GM18498 (cell line): ENCODE measurements at regions not wholly inside any gene's neighbourhood (a gene's known extent, or its start where the extent isn't known, plus 50 kb on each side); places are given as distances from the start of the nearest gene placed in this dataset.
"Not testable (repeated sequence)": the region's sequence is repeated elsewhere in the genome, so short reads cannot be mapped to it uniquely, and the experiment has no call there.

Experiments used
- ATAC-seq: cut with Tn5 transposase; IDR thresholded peaks from one replicate; pipeline ENCODE4 v1.9.1; 2021; ENCODE audit warnings: mild to moderate bottlenecking, moderate library complexity; ENCODE audit not compliant: unreplicated experiment

- ATAC-seq: no peak
Observed at GRCh38 chr3:35194666-35195065, 444.7 kb upstream of the ARPP21 start.

DNA sequence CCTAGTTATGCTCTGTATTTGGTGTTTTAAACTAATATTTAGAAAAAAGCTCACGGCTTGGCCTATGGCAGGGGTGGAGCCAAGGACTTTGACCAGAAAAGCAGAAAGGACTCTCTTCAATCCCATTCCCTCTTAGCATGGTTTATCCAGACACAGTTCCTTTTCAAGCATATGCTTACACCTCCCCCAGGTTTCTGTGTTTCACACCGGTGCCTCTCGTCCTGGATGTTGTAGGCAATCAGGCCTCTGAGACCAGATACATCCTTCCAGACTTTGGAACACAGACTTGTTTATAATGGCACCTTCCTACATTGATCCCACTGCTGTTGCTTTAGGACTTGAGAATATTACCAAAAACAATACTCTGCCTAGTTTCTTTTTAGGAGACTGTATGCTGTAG is 440.5 kb upstream of the ARPP21 start:
- no peak for ATAC-seq

DNA sequence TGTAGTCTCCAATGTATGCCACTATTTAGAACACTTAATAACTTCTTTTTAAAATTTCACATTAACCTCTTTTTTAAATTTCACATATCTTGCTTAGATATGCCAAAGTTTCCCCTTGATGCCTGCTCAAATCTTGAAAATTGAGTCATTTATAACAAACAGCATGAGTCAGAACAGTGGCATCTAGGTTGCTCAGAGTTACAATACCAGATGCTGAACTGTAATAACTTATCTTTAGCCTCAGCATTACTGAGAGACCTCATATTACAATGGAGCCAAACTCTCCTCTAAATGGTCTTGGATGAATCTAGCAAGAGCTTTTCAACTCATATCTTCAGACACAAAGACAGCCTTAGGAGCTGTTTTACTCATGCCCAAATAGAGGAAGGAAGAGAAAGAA is 439.3 kb upstream of the ARPP21 start:
- ATAC-seq: no peak

- no peak for ATAC-seq
Observed at GRCh38 chr3:35201211-35201610, 438.1 kb upstream of the ARPP21 start.

DNA sequence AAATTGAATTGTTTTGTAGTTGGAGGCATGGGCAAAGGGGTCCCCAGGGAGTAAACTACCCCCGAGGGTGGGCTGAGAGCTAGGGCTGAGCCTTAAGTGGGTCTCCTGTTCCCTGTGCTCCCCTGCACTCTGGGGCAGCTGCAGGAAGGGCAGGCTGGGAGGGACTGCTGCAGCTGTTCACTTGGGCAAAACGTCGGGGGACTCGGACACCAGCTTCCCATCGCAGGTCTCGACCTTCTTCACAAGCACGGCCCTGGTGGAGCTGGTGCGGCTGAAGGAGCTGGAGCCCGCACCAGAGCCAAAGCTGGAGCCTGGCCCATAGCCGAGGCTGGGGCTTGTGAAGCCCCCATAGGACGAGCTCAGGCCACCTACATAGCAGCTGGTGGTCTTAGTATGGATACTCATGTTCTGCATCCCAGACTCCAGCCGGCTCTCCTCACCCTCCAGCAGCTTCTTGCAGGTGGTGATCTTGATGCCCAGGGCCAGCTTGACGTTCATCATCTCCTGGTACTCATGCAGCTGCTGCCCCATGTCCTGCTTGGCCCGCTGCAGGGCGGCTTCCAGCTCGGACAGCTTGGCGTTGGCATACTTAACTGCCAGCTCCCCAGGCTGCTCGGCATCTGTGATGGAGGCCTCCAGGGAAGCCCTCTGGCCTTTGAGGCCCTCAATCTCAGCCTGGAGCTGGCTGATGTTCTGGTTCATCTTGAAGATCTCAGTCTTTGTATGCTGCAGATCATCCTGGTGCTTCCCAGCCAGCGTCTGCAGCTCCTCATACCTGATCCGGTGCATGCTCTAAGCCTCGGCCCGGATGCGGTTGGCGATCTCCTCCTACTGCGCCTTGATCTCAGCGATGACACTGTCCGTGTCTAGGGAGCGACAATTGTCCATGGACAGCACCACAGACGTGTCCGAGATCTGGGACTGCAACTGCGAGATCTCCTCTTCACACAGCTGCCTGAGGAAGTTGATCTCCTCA is 423.5 kb upstream of the ARPP21 start:
- no peak for ATAC-seq

- ATAC-seq: no peak
Observed at GRCh38 chr3:35216501-35217266, 422.6 kb upstream of the ARPP21 start.

GRCh38 chr3:35223632-35224394 is 415.5 kb upstream of the ARPP21 start:
- no peak for ATAC-seq

GRCh38 chr3:35224565-35225295 is 414.6 kb upstream of the ARPP21 start:
- no peak for ATAC-seq

GRCh38 chr3:35241236-35241635 is 398.1 kb upstream of the ARPP21 start:
- ATAC-seq: no peak

- ATAC-seq: no peak
Observed at GRCh38 chr3:35254917-35255316, 384.4 kb upstream of the ARPP21 start.

DNA sequence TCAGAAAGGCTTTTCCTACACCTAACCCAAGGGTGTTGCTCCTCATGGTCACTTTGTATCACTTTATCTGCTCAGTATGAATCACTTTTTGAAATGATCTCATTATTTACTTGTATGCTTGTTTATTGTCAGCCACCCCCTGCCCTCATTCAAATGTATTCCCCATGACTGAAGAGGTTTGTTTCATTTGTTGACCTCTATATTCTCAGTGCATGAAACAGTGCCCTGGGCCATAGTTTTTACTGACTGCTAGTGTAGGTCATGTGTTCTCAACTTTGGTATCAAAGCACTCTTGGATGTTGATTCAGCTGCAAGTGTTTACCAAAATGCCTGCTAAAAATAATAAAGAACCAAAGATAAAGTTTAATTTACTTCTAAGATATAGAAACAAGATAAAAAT is 381.7 kb upstream of the ARPP21 start:
- ATAC-seq: no peak

DNA sequence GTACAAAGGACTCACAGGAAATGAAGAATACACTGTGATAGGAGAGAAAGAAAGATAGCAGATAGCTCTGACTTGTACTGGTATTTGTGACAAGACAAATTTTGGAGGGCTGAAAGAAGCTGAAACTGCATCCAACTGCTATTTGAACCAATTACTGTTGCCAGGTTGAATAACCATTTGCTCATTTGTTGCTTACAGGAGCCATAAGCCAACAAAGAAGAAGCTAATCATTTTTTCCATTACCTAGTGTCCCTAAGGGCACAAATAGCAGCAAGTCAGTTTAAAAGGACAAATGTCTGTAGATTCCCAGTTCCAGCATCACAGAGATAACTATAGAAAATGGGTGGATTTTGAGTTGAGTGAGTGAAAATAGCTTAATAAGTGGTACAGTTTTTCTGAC is 376.9 kb upstream of the ARPP21 start:
- no peak for ATAC-seq

DNA sequence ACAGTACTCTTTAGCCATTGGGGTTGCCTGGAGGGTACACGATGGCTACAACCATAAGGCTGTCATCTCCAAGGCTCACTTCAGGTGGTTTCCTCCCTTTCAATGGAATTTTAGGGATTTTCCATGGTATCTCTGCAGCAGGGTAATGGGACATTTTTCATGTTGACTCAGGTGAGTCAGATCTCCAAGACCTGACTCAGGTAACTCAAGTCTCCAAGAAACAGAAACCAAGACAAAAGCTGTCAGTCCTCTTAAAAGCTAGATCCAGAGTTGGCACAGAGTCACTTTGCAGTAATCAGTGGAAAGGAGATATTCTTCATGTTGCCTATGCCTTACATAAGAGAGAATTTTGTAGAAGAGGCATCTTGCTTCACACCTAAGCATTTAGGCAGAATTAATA is 375.8 kb upstream of the ARPP21 start:
- ATAC-seq: no peak

DNA sequence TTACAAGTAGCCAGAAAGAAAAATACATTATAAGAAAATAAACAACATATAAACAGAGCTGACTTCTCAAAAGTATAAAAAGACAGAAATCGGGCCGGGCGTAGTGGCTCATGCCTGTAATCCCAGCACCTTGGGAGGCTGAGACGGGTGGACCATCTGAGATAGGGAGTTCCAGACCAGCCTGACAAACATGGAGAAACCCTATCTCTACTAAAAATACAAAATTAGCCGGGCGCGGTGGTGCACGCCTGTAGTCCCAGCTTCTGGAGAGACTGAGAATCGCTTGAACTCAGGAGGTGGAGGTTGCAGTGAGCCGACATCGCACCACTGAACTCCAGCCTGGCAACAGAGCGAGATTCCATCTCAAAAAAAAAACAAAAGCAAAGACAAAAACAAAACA is 373.3 kb upstream of the ARPP21 start:
- ATAC-seq: not testable (repeated sequence)

DNA sequence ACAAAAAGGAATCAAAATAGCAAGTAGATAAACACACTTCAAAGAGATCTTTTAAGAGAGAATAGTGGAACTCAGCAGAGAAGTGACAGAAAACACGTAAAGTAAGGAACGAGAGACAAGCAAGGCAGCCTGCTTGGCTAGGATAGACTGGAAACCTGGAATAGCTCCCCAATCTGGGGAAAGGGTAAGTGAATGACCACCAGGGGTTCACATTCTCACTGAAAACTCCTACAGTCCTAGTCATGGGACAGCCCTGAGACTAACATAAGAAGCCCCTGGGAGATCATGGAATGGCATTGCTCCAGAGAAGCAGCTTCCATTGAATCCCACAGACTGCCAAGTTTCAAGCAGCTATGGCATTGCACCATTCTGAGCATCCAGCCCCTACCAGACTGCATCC is 363.6 kb upstream of the ARPP21 start:
- ATAC-seq: no peak

GRCh38 chr3:35276568-35276967 is 362.8 kb upstream of the ARPP21 start:
- ATAC-seq: no peak

DNA sequence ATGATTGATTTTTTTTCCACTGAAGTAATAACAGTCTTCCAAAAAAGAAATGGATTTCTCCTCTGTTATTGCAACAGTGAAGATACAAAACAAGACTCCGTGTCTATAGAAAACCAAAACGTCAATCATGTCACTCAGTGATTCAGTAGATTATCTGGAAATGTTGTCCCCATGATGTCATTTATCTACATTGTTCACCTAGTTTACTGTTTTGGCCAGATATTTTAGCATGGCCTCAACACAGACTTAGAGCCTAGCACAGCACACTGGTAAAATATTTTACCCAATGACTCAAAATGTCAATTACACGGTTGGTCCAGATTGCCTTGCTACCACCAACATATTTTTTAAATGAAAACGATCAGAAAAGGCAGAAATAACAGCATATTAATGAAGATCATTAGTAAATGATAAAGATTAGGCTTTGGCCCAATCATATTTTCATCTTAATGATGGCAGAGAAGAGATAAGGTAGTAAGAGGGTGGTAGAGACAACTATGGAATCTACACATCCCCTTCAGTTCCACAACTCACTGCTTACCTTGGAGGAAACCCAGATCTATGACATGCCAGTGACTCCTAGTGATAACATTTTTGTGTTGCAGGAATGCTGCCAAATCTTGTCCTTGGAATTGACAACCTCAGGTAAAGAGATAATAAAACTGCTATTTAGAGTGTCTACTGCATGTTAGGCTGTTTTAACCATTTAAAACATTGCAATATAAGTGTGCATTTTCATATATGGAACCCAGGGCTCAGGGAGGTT is 347.7 kb upstream of the ARPP21 start:
- no peak for ATAC-seq

- ATAC-seq: no peak
Observed at GRCh38 chr3:35292568-35292967, 346.8 kb upstream of the ARPP21 start.

- ATAC-seq: no peak
Observed at GRCh38 chr3:35295906-35296305, 343.4 kb upstream of the ARPP21 start.

DNA sequence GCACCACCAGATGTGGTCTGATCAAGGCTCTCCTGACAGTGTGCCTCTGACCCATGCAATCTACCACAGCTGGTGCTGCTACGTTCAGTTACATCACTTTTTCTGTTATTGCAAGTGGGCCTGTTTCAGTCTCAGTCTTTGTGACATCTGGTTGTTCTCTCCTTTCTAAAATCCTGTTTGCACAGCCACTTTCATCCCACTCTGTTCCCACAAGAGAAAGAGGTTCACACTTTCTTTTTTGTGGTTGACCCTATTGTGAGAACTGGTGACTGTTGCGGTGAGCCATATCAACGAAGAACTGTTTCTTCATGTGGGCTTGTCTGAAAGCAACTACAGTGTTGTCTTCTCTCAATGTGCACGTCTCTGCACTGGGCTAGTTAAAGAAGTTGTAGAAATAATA is 342.8 kb upstream of the ARPP21 start:
- peak; percentile 76 for ATAC-seq
